ENCODE measurements at regions not wholly inside any gene's neighbourhood (a gene's known extent, or its start where the extent isn't known, plus 50 kb on each side); places are given as distances from the start of the nearest gene placed in this dataset.

- POLR2A ChIA-PET = interaction anchor here (0.8 kb wide), 1 partner anchor 14 kb away, joined by 4 read pairs; no protein-coding TSS in a partner anchor
- Histone ChIP-seq H3K9me3 (ENCODE audit: low read length) (no peaks in the 10 kb centered on the region), H3K4me2 (ENCODE audit: low read length) (no peak overlapping the region), H3K4me3 (ENCODE audit: low read depth, low read length, poor library complexity, severe bottlenecking) (no peak overlapping the region), H3K4me1 (ENCODE audit: insufficient read depth, low read length, poor library complexity, severe bottlenecking) (no peaks in the 10 kb centered on the region), H3K27ac (ENCODE audit: low read depth, low read length, poor library complexity, severe bottlenecking) (no peak overlapping the region), H4K20me1 (ENCODE audit: insufficient read depth, low read length) (no peaks in the 10 kb centered on the region), H3K9me2 (ENCODE audit: insufficient read depth, low read length) (no peaks in the 10 kb centered on the region), H2AFZ (ENCODE audit: low read length) (no peak overlapping the region), H3K79me2 (ENCODE audit: insufficient read depth, low read depth, low read length) (no peaks in the 10 kb centered on the region), H3K36me3 (ENCODE audit: insufficient read depth, low read length) (no peaks in the 10 kb centered on the region)
- intact Hi-C loops (cut with micrococcal nuclease; ENCODE audit: unreplicated experiment) = no loop called here
- CTCF ChIA-PET (ENCODE audit: unreplicated experiment) = no interaction called here
- no TSS peak for BruUV-seq (replicated peaks)
- DNase-seq (ENCODE audit: low spot score) = no peak
- TF ChIP-seq CTCF (conservative IDR thresholded peaks at IDR 0.05; ENCODE audit: low read length) = no peak
- TF ChIP-seq EZH2phosphoT487 (IDR thresholded peaks at IDR 0.05; ENCODE audit: borderline replicate concordance, low read depth, low read length) = no peak
Measured at GRCh38 chr15:47376190-47376589, 341.1 kb upstream of the SEMA6D start.

GRCh38 chr15:47377465-47377864 lies 339.8 kb upstream of the SEMA6D start:
- no peaks in the 10 kb centered on the region for H3K79me2 ChIP-seq (ENCODE audit: insufficient read depth, low read depth, low read length)
- H3K4me2 ChIP-seq (ENCODE audit: low read length) = no peak overlapping the region
- no peak overlapping the region for H3K4me3 ChIP-seq (ENCODE audit: low read depth, low read length, poor library complexity, severe bottlenecking)
- TF ChIP-seq EZH2phosphoT487 (IDR thresholded peaks at IDR 0.05; ENCODE audit: borderline replicate concordance, low read depth, low read length) (no peak), CTCF (conservative IDR thresholded peaks at IDR 0.05; ENCODE audit: low read length) (no peak)
- no peak for DNase-seq (ENCODE audit: low spot score)
- H4K20me1 ChIP-seq (ENCODE audit: insufficient read depth, low read length) = no peaks in the 10 kb centered on the region
- H3K9me3 ChIP-seq (ENCODE audit: low read length) = no peaks in the 10 kb centered on the region
- H3K9me2 ChIP-seq (ENCODE audit: insufficient read depth, low read length) = no peaks in the 10 kb centered on the region
- intact Hi-C loops (cut with micrococcal nuclease; ENCODE audit: unreplicated experiment) = no loop called here
- ChIA-PET CTCF (ENCODE audit: unreplicated experiment) (no interaction called here), POLR2A (no interaction called here)
- no peaks in the 10 kb centered on the region for H3K4me1 ChIP-seq (ENCODE audit: insufficient read depth, low read length, poor library complexity, severe bottlenecking)
- no peak overlapping the region for H3K27ac ChIP-seq (ENCODE audit: low read depth, low read length, poor library complexity, severe bottlenecking)
- H3K36me3 ChIP-seq (ENCODE audit: insufficient read depth, low read length) = no peaks in the 10 kb centered on the region
- no peak overlapping the region for H2AFZ ChIP-seq (ENCODE audit: low read length)
- BruUV-seq (replicated peaks) = no TSS peak

GRCh38 chr15:47378527-47378926 lies 338.8 kb upstream of the SEMA6D start:
- Histone ChIP-seq H3K79me2 (ENCODE audit: insufficient read depth, low read depth, low read length) (no peaks in the 10 kb centered on the region), H3K9me2 (ENCODE audit: insufficient read depth, low read length) (no peaks in the 10 kb centered on the region), H4K20me1 (ENCODE audit: insufficient read depth, low read length) (no peaks in the 10 kb centered on the region), H3K36me3 (ENCODE audit: insufficient read depth, low read length) (no peaks in the 10 kb centered on the region), H3K4me1 (ENCODE audit: insufficient read depth, low read length, poor library complexity, severe bottlenecking) (no peaks in the 10 kb centered on the region), H3K9me3 (ENCODE audit: low read length) (no peaks in the 10 kb centered on the region), H2AFZ (ENCODE audit: low read length) (no peak overlapping the region), H3K27ac (ENCODE audit: low read depth, low read length, poor library complexity, severe bottlenecking) (no peak overlapping the region), H3K4me2 (ENCODE audit: low read length) (no peak overlapping the region), H3K4me3 (ENCODE audit: low read depth, low read length, poor library complexity, severe bottlenecking) (no peak overlapping the region)
- intact Hi-C loops (cut with micrococcal nuclease; ENCODE audit: unreplicated experiment) = no loop called here
- DNase-seq (ENCODE audit: low spot score) = no peak
- TF ChIP-seq EZH2phosphoT487 (IDR thresholded peaks at IDR 0.05; ENCODE audit: borderline replicate concordance, low read depth, low read length) (no peak), CTCF (conservative IDR thresholded peaks at IDR 0.05; ENCODE audit: low read length) (no peak)
- BruUV-seq (replicated peaks) = no TSS peak
- POLR2A ChIA-PET = no interaction called here
- CTCF ChIA-PET (ENCODE audit: unreplicated experiment) = no interaction called here

All from OCI-LY7 (cell line).